Tibial nerve (tissue), 4 donors: ENCODE measurements at regions not wholly inside any gene's neighbourhood (a gene's known extent, or its start where the extent isn't known, plus 50 kb on each side); places are given as distances from the start of the nearest gene placed in this dataset.

Source experiments
- EP300 ChIP-seq, 2 donors: sonication (generic); formaldehyde crosslinking; IDR thresholded peaks; one replicate each; pipeline ENCODE4 v1.6.1; 2017; ENCODE audit warnings: antibody characterized with exemption in 2 of 2, mild to moderate bottlenecking in 1 of 2
- POLR2A ChIP-seq, 2 donors: fragments of 450-650 bp; IDR thresholded peaks; one replicate each; pipeline ENCODE4 v1.6.1; 2017; ENCODE audit warnings: antibody characterized with exemption in 2 of 2, mild to moderate bottlenecking in 2 of 2, moderate library complexity in 2 of 2
- TF ChIP-seq, protein P1 (sequence below), 5 experiments: fragments of 200-600 bp in 3 of 5; fragments of 450-650 bp in 2 of 5; sonication (generic) in 3 of 5; IDR thresholded peaks; one replicate each; pipeline ENCODE4 v1.5.1; 2016 to 2019; ENCODE audit warnings: antibody characterized with exemption in 5 of 5, mild to moderate bottlenecking in 3 of 5, moderate library complexity in 2 of 5

DNA sequence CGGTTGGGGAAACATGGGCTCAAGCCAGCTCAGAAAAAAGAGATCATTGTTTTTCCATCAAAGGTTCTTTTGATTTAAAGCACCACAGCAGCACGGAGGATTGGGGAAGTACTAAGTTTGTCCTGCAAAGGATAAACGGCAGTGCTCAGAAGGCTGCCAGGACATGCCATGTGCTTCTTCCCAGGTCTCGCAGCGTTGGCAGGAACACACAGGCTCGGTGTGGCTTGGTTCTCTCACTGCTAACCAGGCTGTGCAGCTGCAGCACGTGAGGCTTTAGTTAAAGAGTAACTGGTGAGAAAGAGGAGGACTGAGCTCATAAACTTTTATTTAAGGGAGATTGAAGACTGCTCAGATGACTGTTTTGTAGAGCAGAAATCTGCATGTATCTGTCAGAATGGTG is 264.3 kb downstream of the TSN start:
- TF ChIP-seq, protein P1, sequence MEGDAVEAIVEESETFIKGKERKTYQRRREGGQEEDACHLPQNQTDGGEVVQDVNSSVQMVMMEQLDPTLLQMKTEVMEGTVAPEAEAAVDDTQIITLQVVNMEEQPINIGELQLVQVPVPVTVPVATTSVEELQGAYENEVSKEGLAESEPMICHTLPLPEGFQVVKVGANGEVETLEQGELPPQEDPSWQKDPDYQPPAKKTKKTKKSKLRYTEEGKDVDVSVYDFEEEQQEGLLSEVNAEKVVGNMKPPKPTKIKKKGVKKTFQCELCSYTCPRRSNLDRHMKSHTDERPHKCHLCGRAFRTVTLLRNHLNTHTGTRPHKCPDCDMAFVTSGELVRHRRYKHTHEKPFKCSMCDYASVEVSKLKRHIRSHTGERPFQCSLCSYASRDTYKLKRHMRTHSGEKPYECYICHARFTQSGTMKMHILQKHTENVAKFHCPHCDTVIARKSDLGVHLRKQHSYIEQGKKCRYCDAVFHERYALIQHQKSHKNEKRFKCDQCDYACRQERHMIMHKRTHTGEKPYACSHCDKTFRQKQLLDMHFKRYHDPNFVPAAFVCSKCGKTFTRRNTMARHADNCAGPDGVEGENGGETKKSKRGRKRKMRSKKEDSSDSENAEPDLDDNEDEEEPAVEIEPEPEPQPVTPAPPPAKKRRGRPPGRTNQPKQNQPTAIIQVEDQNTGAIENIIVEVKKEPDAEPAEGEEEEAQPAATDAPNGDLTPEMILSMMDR (IDR thresholded peaks at IDR 0.05), result no peak
- no peak for TF ChIP-seq POLR2A (IDR thresholded peaks at IDR 0.05)
- no peak for TF ChIP-seq EP300 (IDR thresholded peaks at IDR 0.05)
